Left lung (tissue), 4 donors: ENCODE measurements at regions not wholly inside any gene's neighbourhood (a gene's known extent, or its start where the extent isn't known, plus 50 kb on each side); places are given as distances from the start of the nearest gene placed in this dataset.

Experiments
- ATAC-seq: fragments of 200-7000 bp; cut with Tn5 transposase; one replicate; pipeline ENCODE4 v1.9.1; 2020; ENCODE audit warnings: moderate library complexity
- DNase-seq, 4 donors: peaks; one replicate each; pipeline ENCODE4 v3.0.0-alpha.2; 2013 to 2020
- H3K27ac ChIP-seq, 2 donors: fragments of 200-600 bp; sonication (generic) in 1 of 2; one replicate each; pipeline versions ENCODE4 v1.5.0 to v1.8.0; 2020 to 2021
- H3K27me3 ChIP-seq, 2 donors: fragments of 200-600 bp; sonication (generic) in 1 of 2; one replicate each; pipeline versions ENCODE4 v1.5.0 to v1.8.0; 2020 to 2021
- H3K36me3 ChIP-seq, 2 donors: fragments of 200-600 bp; sonication (generic) in 1 of 2; one replicate each; pipeline versions ENCODE4 v1.5.0 to v1.8.0; 2020 to 2021
- H3K4me1 ChIP-seq, 2 donors: fragments of 200-600 bp; one replicate each; pipeline ENCODE4 v1.8.0; 2021
- H3K4me3 ChIP-seq, 2 donors: fragments of 200-600 bp; sonication (generic) in 1 of 2; one replicate each; pipeline versions ENCODE4 v1.5.0 to v1.8.0; 2020 to 2021; ENCODE audit warnings: mild to moderate bottlenecking in 1 of 2
- H3K9me3 ChIP-seq, 2 donors: fragments of 200-600 bp; sonication (generic) in 1 of 2; one replicate each; pipeline versions ENCODE4 v1.5.0 to v1.8.0; 2020 to 2021
- CTCF ChIP-seq, 2 donors: fragments of 200-600 bp; sonication (generic) in 1 of 2; IDR thresholded peaks; one replicate each; pipeline versions ENCODE4 v1.5.0 to v1.8.0; 2021; ENCODE audit warnings: antibody characterized with exemption in 2 of 2
- intact Hi-C, 2 donors: fragments of 100-400 bp; cut with DNase I; formaldehyde crosslinking; loops; one replicate each; pipeline versions ENCODE4 v1.11.2 to v1.14.2; 2022
- donor health status: DM: no; HTN: yes; CAD: no.
- donor health status: DM: no; HTN: no; CAD: no.

- no peaks in the 10 kb centered on the region for H3K9me3 ChIP-seq
- ATAC-seq (no peak), DNase-seq (no peak)
- TF ChIP-seq CTCF (IDR thresholded peaks at IDR 0.05): no peak
- no peaks in the 10 kb centered on the region for H3K4me1 ChIP-seq
- no peaks in the 10 kb centered on the region for H3K36me3 ChIP-seq
- H3K27me3 ChIP-seq: no peaks in the 10 kb centered on the region
- H3K4me3 ChIP-seq: no peak overlapping the region
- H3K27ac ChIP-seq: no peak overlapping the region
- intact Hi-C loops: no loop called here
Measured at GRCh38 chr18:64614446-64614845, 465.6 kb upstream of the LINC00305 start.

- H3K4me1 ChIP-seq: no peaks in the 10 kb centered on the region
- H3K4me3 ChIP-seq: no peak overlapping the region
- no peak for TF ChIP-seq CTCF (IDR thresholded peaks at IDR 0.05)
- H3K27me3 ChIP-seq: no peaks in the 10 kb centered on the region
- no peaks in the 10 kb centered on the region for H3K36me3 ChIP-seq
- ATAC-seq: no peak
- no peak for DNase-seq
- H3K27ac ChIP-seq: no peak overlapping the region
- intact Hi-C loops: no loop called here
- H3K9me3 ChIP-seq: no peaks in the 10 kb centered on the region
Measured at GRCh38 chr18:64592246-64592645, 443.4 kb upstream of the LINC00305 start.

- no peak for DNase-seq
- no peak for TF ChIP-seq CTCF (IDR thresholded peaks at IDR 0.05)
- no peaks in the 10 kb centered on the region for H3K4me1 ChIP-seq
- intact Hi-C loops: no loop called here
- no peak overlapping the region for H3K4me3 ChIP-seq
- H3K36me3 ChIP-seq: no peaks in the 10 kb centered on the region
- no peak overlapping the region for H3K27ac ChIP-seq
- no peaks in the 10 kb centered on the region for H3K9me3 ChIP-seq
- no peak for ATAC-seq
- H3K27me3 ChIP-seq: no peaks in the 10 kb centered on the region
Measured at GRCh38 chr18:64589000-64589399, 440.1 kb upstream of the LINC00305 start.

GRCh38 chr18:64566456-64566855 lies 417.6 kb upstream of the LINC00305 start:
- Histone ChIP-seq H3K27me3 (no peaks in the 10 kb centered on the region), H3K36me3 (no peaks in the 10 kb centered on the region), H3K9me3 (peaks cover 0 to 7% of the 10 kb centered on the region in 2 donors), H3K27ac (no peak overlapping the region), H3K4me1 (no peaks in the 10 kb centered on the region), H3K4me3 (no peak overlapping the region)
- DNase-seq: no peak
- ATAC-seq: no peak
- intact Hi-C loops: no loop called here
- no peak for TF ChIP-seq CTCF (IDR thresholded peaks at IDR 0.05)

- intact Hi-C loops: no loop called here
- H3K27ac ChIP-seq: no peak overlapping the region
- no peaks in the 10 kb centered on the region for H3K36me3 ChIP-seq
- no peaks in the 10 kb centered on the region for H3K27me3 ChIP-seq
- peaks cover 0 to 3% of the 10 kb centered on the region in 2 donors for H3K9me3 ChIP-seq
- no peak overlapping the region for H3K4me3 ChIP-seq
- DNase-seq: no peak
- ATAC-seq: no peak
- no peak for TF ChIP-seq CTCF (IDR thresholded peaks at IDR 0.05)
- no peaks in the 10 kb centered on the region for H3K4me1 ChIP-seq
Measured at GRCh38 chr18:64562651-64563050, 413.8 kb upstream of the LINC00305 start.
